Liver (tissue), 8 donors: ENCODE measurements at regions not wholly inside any gene's neighbourhood (a gene's known extent, or its start where the extent isn't known, plus 50 kb on each side); places are given as distances from the start of the nearest gene placed in this dataset.

Source experiments
- DNase-seq: peaks from one replicate; pipeline ENCODE4 v3.0.0-alpha.2; 2017; ENCODE audit warnings: low spot score
- H3K27ac ChIP-seq, 2 donors: one replicate each; pipeline ENCODE4 v1.7.0; 2013; ENCODE audit warnings: inconsistent platforms in 2 of 2, low read length in 2 of 2, control low read depth in 1 of 2, low read depth in 1 of 2, mild to moderate bottlenecking in 1 of 2
- H3K27me3 ChIP-seq, 4 donors: one replicate each; pipeline versions ENCODE4 v1.6.1 to v1.7.0; 2013; ENCODE audit warnings: low read length in 3 of 4, inconsistent platforms in 1 of 4, mild to moderate bottlenecking in 1 of 4, moderate library complexity in 1 of 4; ENCODE audit not compliant: control insufficient read depth in 4 of 4, insufficient read depth in 4 of 4
- H3K36me3 ChIP-seq, 4 donors: one replicate each; pipeline versions ENCODE4 v1.6.1 to v1.7.0; 2013; ENCODE audit warnings: low read length in 3 of 4, mild to moderate bottlenecking in 3 of 4, low read depth in 1 of 4, moderate library complexity in 1 of 4; ENCODE audit not compliant: control insufficient read depth in 4 of 4, insufficient read depth in 3 of 4
- H3K4me1 ChIP-seq, 4 donors: one replicate each; pipeline versions ENCODE4 v1.6.1 to v1.7.0; 2013; ENCODE audit warnings: low read length in 3 of 4, mild to moderate bottlenecking in 3 of 4, moderate library complexity in 1 of 4; ENCODE audit not compliant: control insufficient read depth in 4 of 4, insufficient read depth in 4 of 4
- H3K4me3 ChIP-seq, 3 donors: one replicate each; pipeline versions ENCODE4 v1.6.1 to v1.7.0; 2013; ENCODE audit warnings: low read length in 3 of 3, control low read depth in 1 of 3, low read depth in 1 of 3, mild to moderate bottlenecking in 1 of 3
- H3K9ac ChIP-seq, 2 donors: one replicate each; pipeline ENCODE4 v1.7.0; 2013; ENCODE audit warnings: low read length in 2 of 2, mild to moderate bottlenecking in 2 of 2, moderate library complexity in 2 of 2, control low read depth in 1 of 2, low read depth in 1 of 2
- H3K9me3 ChIP-seq, 4 donors: one replicate each; pipeline versions ENCODE4 v1.6.1 to v1.7.0; 2013; ENCODE audit warnings: low read length in 3 of 4; ENCODE audit not compliant: control insufficient read depth in 4 of 4
- EGR1 ChIP-seq, 2 donors: IDR thresholded peaks; 2 replicates each; pipeline ENCODE4 v1.6.1; 2016 to 2018; ENCODE audit warnings: antibody characterized with exemption in 2 of 2, low read depth in 2 of 2
- FOXA1 ChIP-seq: IDR thresholded peaks from 2 replicates; pipeline ENCODE4 v1.6.1; 2016; ENCODE audit warnings: antibody characterized with exemption
- FOXA2 ChIP-seq: IDR thresholded peaks from 2 replicates; pipeline ENCODE4 v1.6.1; 2016; ENCODE audit warnings: antibody characterized with exemption
- GABPA ChIP-seq, 2 donors: IDR thresholded peaks in 1 of 2; conservative IDR thresholded peaks in 1 of 2; 2 replicates each; pipeline ENCODE4 v1.6.1; 2016; ENCODE audit warnings: antibody characterized with exemption in 2 of 2, mild to moderate bottlenecking in 1 of 2, moderate library complexity in 1 of 2
- HNF4A ChIP-seq, 2 donors: conservative IDR thresholded peaks; 2 replicates each; pipeline ENCODE4 v1.6.1; 2016; ENCODE audit warnings: antibody characterized with exemption in 2 of 2, mild to moderate bottlenecking in 2 of 2
- HNF4G ChIP-seq: IDR thresholded peaks from 2 replicates; pipeline ENCODE4 v1.6.1; 2016; ENCODE audit warnings: antibody characterized with exemption
- JUND ChIP-seq, 2 donors: IDR thresholded peaks; 2 replicates each; pipeline ENCODE4 v1.6.1; 2016; ENCODE audit warnings: antibody characterized with exemption in 2 of 2
- NR2F2 ChIP-seq: IDR thresholded peaks from 2 replicates; pipeline ENCODE4 v1.6.1; 2016; ENCODE audit warnings: antibody characterized with exemption
- RAD21 ChIP-seq, 2 donors: IDR thresholded peaks; 2 replicates each; pipeline ENCODE4 v1.6.1; 2016; ENCODE audit warnings: antibody characterized with exemption in 2 of 2, mild to moderate bottlenecking in 2 of 2
- RXRA ChIP-seq, 2 donors: IDR thresholded peaks; 2 replicates each; pipeline ENCODE4 v1.6.1; 2017 to 2018; ENCODE audit warnings: antibody characterized with exemption in 2 of 2, mild to moderate bottlenecking in 1 of 2
- SP1 ChIP-seq: IDR thresholded peaks from 2 replicates; pipeline ENCODE4 v1.6.1; 2018; ENCODE audit warnings: antibody characterized with exemption, mild to moderate bottlenecking
- TAF1 ChIP-seq: conservative IDR thresholded peaks from 2 replicates; pipeline ENCODE4 v1.6.1; 2016; ENCODE audit warnings: antibody characterized with exemption, mild to moderate bottlenecking
- YY1 ChIP-seq: IDR thresholded peaks from 2 replicates; pipeline ENCODE4 v1.6.1; 2016; ENCODE audit warnings: antibody characterized with exemption, mild to moderate bottlenecking
- WGBS: extraction: QIAGEN DNeasy Blood & Tissue Kit; methylation state at CpG from one replicate; pipeline ENCODE4 v1.1.7; 2013; 5-methylcytosine and 5-hydroxymethylcytosine counted together
- TF ChIP-seq, protein P1 (sequence below): IDR thresholded peaks from 2 replicates; pipeline ENCODE4 v1.6.1; 2016; ENCODE audit warnings: antibody characterized with exemption, mild to moderate bottlenecking
- TF ChIP-seq, protein P2 (sequence below): fragments of 150-350 bp; IDR thresholded peaks from 2 replicates; pipeline ENCODE4 v1.5.1; 2017; ENCODE audit warnings: improper control_type of control experiment, low read depth, low read length; ENCODE audit not compliant: missing input control
- TF ChIP-seq, protein P3 (sequence below): IDR thresholded peaks from 2 replicates; pipeline ENCODE4 v1.6.1; 2016; ENCODE audit warnings: antibody characterized with exemption
- TF ChIP-seq, protein P4 (sequence below): IDR thresholded peaks from 2 replicates; pipeline ENCODE4 v1.6.1; 2016; ENCODE audit warnings: antibody characterized with exemption
- TF ChIP-seq, protein P5 (sequence below): IDR thresholded peaks from 2 replicates; pipeline ENCODE4 v1.6.1; 2016; ENCODE audit warnings: antibody characterized with exemption
- donor health status: healthy.
- donor health status: healthy.
- donor health status: healthy.
- donor health status: healthy.
- donor health status: healthy.

DNA sequence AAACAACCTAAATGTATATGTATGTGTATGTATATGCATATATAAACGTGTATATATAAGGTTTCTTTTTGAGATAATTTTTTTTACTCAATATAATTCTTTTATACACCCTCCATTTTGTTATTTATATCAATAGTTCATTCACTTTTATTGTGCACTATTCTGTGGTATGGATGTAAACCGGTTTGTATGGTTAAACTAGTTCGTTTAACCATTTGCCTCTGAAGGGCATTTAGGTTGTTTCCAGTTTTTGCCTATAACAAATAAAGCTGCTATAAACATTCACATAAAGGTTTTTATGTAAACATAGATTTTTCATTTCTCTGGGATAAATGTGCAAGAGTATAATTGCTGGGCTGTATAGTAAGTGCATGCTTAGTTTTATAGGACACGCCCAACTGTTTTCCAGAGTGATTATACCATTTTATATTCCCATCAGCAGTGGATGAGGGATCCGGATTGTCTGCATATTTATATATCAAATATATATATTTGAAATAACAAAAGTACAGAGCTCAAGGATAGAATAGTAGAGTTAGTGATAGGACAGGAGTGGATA, 380.3 kb downstream of the TSHZ3 start:
- Histone ChIP-seq H3K27ac (no peak overlapping the region), H3K36me3 (no peaks in the 10 kb centered on the region), H3K4me3 (no peak overlapping the region), H3K27me3 (peaks cover 0 to 4% (median 0%) of the 10 kb centered on the region in 4 donors), H3K4me1 (no peaks in the 10 kb centered on the region), H3K9me3 (peaks cover 0 to 1% (median 0%) of the 10 kb centered on the region in 4 donors), H3K9ac (no peak overlapping the region)
- TF ChIP-seq, protein P1, sequence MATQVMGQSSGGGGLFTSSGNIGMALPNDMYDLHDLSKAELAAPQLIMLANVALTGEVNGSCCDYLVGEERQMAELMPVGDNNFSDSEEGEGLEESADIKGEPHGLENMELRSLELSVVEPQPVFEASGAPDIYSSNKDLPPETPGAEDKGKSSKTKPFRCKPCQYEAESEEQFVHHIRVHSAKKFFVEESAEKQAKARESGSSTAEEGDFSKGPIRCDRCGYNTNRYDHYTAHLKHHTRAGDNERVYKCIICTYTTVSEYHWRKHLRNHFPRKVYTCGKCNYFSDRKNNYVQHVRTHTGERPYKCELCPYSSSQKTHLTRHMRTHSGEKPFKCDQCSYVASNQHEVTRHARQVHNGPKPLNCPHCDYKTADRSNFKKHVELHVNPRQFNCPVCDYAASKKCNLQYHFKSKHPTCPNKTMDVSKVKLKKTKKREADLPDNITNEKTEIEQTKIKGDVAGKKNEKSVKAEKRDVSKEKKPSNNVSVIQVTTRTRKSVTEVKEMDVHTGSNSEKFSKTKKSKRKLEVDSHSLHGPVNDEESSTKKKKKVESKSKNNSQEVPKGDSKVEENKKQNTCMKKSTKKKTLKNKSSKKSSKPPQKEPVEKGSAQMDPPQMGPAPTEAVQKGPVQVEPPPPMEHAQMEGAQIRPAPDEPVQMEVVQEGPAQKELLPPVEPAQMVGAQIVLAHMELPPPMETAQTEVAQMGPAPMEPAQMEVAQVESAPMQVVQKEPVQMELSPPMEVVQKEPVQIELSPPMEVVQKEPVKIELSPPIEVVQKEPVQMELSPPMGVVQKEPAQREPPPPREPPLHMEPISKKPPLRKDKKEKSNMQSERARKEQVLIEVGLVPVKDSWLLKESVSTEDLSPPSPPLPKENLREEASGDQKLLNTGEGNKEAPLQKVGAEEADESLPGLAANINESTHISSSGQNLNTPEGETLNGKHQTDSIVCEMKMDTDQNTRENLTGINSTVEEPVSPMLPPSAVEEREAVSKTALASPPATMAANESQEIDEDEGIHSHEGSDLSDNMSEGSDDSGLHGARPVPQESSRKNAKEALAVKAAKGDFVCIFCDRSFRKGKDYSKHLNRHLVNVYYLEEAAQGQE: no peak
- no peak for TF ChIP-seq HNF4A (conservative IDR thresholded peaks at IDR 0.05)
- no peak for TF ChIP-seq HNF4G
- no peak for TF ChIP-seq JUND (IDR thresholded peaks at IDR 0.05)
- TF ChIP-seq TAF1: no peak
- DNase-seq: no peak
- whole genome bisulfite sequencing: 72% methylated on average over 5 of the region's 5 CpGs

DNA sequence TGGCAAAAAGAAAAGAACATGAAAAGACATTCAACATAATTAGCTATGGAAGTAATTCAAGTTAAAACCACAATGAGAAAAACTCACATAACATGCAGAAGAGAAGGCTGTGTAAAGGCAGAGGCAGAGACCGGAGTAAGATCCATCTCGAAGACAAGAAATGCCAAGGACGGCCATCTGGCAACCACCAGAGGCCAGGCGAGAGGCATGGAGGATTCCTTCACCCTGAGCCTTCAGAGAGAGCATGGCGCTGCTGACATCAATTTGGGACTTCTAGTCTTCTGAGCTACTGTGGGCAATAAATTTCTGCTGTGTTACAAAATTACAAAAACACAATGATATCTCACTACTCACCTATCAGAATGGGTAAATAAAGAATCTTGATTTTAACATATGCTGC, 381.0 kb downstream of the TSHZ3 start:
- H3K27ac ChIP-seq: no peak overlapping the region

More for the DNA sequence above, 381.0 kb downstream of the TSHZ3 start:
- no peaks in the 10 kb centered on the region for H3K4me1 ChIP-seq
- peaks cover 0 to 4% (median 0%) of the 10 kb centered on the region in 4 donors for H3K27me3 ChIP-seq
- 75% methylated on average over 5 of the region's 5 CpGs for WGBS
- no peak overlapping the region for H3K9ac ChIP-seq
- H3K9me3 ChIP-seq: peaks cover 0 to 1% (median 0%) of the 10 kb centered on the region in 4 donors
- no peak overlapping the region for H3K4me3 ChIP-seq
- no peak for TF ChIP-seq YY1
- TF ChIP-seq, protein P2, sequence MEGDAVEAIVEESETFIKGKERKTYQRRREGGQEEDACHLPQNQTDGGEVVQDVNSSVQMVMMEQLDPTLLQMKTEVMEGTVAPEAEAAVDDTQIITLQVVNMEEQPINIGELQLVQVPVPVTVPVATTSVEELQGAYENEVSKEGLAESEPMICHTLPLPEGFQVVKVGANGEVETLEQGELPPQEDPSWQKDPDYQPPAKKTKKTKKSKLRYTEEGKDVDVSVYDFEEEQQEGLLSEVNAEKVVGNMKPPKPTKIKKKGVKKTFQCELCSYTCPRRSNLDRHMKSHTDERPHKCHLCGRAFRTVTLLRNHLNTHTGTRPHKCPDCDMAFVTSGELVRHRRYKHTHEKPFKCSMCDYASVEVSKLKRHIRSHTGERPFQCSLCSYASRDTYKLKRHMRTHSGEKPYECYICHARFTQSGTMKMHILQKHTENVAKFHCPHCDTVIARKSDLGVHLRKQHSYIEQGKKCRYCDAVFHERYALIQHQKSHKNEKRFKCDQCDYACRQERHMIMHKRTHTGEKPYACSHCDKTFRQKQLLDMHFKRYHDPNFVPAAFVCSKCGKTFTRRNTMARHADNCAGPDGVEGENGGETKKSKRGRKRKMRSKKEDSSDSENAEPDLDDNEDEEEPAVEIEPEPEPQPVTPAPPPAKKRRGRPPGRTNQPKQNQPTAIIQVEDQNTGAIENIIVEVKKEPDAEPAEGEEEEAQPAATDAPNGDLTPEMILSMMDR: no peak
- TF ChIP-seq, protein P1: no peak
- TF ChIP-seq, protein P3, sequence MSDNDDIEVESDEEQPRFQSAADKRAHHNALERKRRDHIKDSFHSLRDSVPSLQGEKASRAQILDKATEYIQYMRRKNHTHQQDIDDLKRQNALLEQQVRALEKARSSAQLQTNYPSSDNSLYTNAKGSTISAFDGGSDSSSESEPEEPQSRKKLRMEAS: no peak
- TF ChIP-seq RXRA (IDR thresholded peaks at IDR 0.05): no peak
- TF ChIP-seq FOXA1: no peak
- TF ChIP-seq RAD21 (IDR thresholded peaks at IDR 0.05): no peak
- TF ChIP-seq EGR1 (IDR thresholded peaks at IDR 0.05; ENCODE audit: low read depth in 2 of 2): no peak
- no peak for TF ChIP-seq GABPA (IDR thresholded peaks at IDR 0.05 in 1 of 2, conservative IDR thresholded peaks at IDR 0.05 in 1 of 2)
- no peak for TF ChIP-seq TAF1
- TF ChIP-seq SP1: no peak
- TF ChIP-seq, protein P4, sequence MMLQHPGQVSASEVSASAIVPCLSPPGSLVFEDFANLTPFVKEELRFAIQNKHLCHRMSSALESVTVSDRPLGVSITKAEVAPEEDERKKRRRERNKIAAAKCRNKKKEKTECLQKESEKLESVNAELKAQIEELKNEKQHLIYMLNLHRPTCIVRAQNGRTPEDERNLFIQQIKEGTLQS: no peak
- TF ChIP-seq JUND (IDR thresholded peaks at IDR 0.05): no peak
- TF ChIP-seq HNF4A (conservative IDR thresholded peaks at IDR 0.05): no peak
- no peak for TF ChIP-seq FOXA2
- no peak for TF ChIP-seq HNF4G
- TF ChIP-seq, protein P5, sequence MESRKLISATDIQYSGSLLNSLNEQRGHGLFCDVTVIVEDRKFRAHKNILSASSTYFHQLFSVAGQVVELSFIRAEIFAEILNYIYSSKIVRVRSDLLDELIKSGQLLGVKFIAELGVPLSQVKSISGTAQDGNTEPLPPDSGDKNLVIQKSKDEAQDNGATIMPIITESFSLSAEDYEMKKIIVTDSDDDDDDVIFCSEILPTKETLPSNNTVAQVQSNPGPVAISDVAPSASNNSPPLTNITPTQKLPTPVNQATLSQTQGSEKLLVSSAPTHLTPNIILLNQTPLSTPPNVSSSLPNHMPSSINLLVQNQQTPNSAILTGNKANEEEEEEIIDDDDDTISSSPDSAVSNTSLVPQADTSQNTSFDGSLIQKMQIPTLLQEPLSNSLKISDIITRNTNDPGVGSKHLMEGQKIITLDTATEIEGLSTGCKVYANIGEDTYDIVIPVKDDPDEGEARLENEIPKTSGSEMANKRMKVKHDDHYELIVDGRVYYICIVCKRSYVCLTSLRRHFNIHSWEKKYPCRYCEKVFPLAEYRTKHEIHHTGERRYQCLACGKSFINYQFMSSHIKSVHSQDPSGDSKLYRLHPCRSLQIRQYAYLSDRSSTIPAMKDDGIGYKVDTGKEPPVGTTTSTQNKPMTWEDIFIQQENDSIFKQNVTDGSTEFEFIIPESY: no peak
- no peak for TF ChIP-seq NR2F2
- no peaks in the 10 kb centered on the region for H3K36me3 ChIP-seq
- no peak for DNase-seq
